Pons (tissue), 1 donor: ENCODE measurements at regions not wholly inside any gene's neighbourhood (a gene's known extent, or its start where the extent isn't known, plus 50 kb on each side); places are given as distances from the start of the nearest gene placed in this dataset.
A peak's percentile ranks its signal among the peaks of the same experiment; 100 is the strongest.
"Not testable (repeated sequence)": the region's sequence is repeated elsewhere in the genome, so short reads cannot be mapped to it uniquely, and the experiment has no call there.

ENCODE experiments used
- DNase-seq: peaks from one replicate; pipeline ENCODE4 v3.0.0-alpha.2; 2016; ENCODE audit warnings: low spot score

- DNase-seq = no peak
These were observed 186.7 kb downstream of the UACA start for GRCh38 chr15:70576696-70577095.

GRCh38 chr15:70576276-70576675, 187.1 kb downstream of the UACA start:
- no peak for DNase-seq

- no peak for DNase-seq
These were observed 187.8 kb downstream of the UACA start for GRCh38 chr15:70575231-70576226.

- DNase-seq = not testable (repeated sequence)
These were observed 189.0 kb downstream of the UACA start for GRCh38 chr15:70574325-70574724.

GRCh38 chr15:70573121-70573850, 190.1 kb downstream of the UACA start:
- DNase-seq = no peak

- no peak for DNase-seq
These were observed 193.6 kb downstream of the UACA start for GRCh38 chr15:70569714-70570231.

- DNase-seq = peak; percentile 78
These were observed 194.2 kb downstream of the UACA start for GRCh38 chr15:70569091-70569713.

- DNase-seq = no peak
These were observed 196.4 kb downstream of the UACA start for GRCh38 chr15:70566989-70567388.

GRCh38 chr15:70566047-70566835, 197.1 kb downstream of the UACA start:
- no peak for DNase-seq

- no peak for DNase-seq
These were observed 199.7 kb downstream of the UACA start for GRCh38 chr15:70563561-70564095.

GRCh38 chr15:70562906-70563305, 200.5 kb downstream of the UACA start:
- no peak for DNase-seq

- no peak for DNase-seq
These were observed 201.5 kb downstream of the UACA start for GRCh38 chr15:70561885-70562284.

GRCh38 chr15:70560617-70561328, 202.6 kb downstream of the UACA start:
- DNase-seq = no peak

- DNase-seq = peak; percentile 25
These were observed 203.8 kb downstream of the UACA start for GRCh38 chr15:70559265-70560239.

GRCh38 chr15:70558406-70559264, 204.7 kb downstream of the UACA start:
- no peak for DNase-seq

- no peak for DNase-seq
These were observed 205.7 kb downstream of the UACA start for GRCh38 chr15:70557521-70558258.

- no peak for DNase-seq
These were observed 206.6 kb downstream of the UACA start for GRCh38 chr15:70556779-70557178.
